H1 (cell line): ENCODE measurements at regions not wholly inside any gene's neighbourhood (a gene's known extent, or its start where the extent isn't known, plus 50 kb on each side); places are given as distances from the start of the nearest gene placed in this dataset.

Experiments
- CREB1 ChIP-seq: IDR thresholded peaks from 2 replicates; pipeline ENCODE4 v1.6.1; 2012; ENCODE audit warnings: inconsistent platforms
- EZH2 ChIP-seq: fragments of 200-600 bp; sonication (generic); IDR thresholded peaks from 2 replicates; pipeline ENCODE4 v1.7.1; 2012; ENCODE audit warnings: low read depth, mild to moderate bottlenecking, moderate library complexity, low read length, inconsistent platforms; ENCODE audit not compliant: severe bottlenecking
- SAP30 ChIP-seq: fragments of 300-600 bp; sonication (generic); IDR thresholded peaks from 2 replicates; pipeline ENCODE4 v1.7.1; 2012; ENCODE audit warnings: low read length, moderate library complexity, mild to moderate bottlenecking, inconsistent platforms; ENCODE audit not compliant: insufficient read depth, insufficient replicate concordance
- SIRT6 ChIP-seq: IDR thresholded peaks from one replicate; pipeline ENCODE4 v1.7.1; 2012; ENCODE audit warnings: low read length, inconsistent platforms
- SUZ12 ChIP-seq: fragments of 200-600 bp; sonication (generic); IDR thresholded peaks from 2 replicates; pipeline ENCODE4 v1.6.1; 2012; ENCODE audit warnings: mild to moderate bottlenecking, inconsistent platforms, low read length, moderate library complexity, mixed read lengths
- TAF7 ChIP-seq: optimal IDR thresholded peaks from 2 replicates; pipeline ENCODE3; 2011; ENCODE audit warnings: low read depth, mild to moderate bottlenecking, inconsistent platforms, low read length, moderate library complexity, borderline replicate concordance
- TF ChIP-seq, protein P1 (sequence below), 3 experiments: IDR thresholded peaks; 1 replicate in 2 of 3; 2 replicates in 1 of 3; pipeline versions ENCODE4 v1.5.1 to v1.6.1; 2011; ENCODE audit warnings: low read length in 3 of 3, mild to moderate bottlenecking in 3 of 3, inconsistent platforms in 2 of 3, low read depth in 1 of 3, moderate library complexity in 1 of 3; ENCODE audit not compliant: insufficient read depth in 1 of 3; ENCODE audit errors: control extremely low read depth in 1 of 3

DNA sequence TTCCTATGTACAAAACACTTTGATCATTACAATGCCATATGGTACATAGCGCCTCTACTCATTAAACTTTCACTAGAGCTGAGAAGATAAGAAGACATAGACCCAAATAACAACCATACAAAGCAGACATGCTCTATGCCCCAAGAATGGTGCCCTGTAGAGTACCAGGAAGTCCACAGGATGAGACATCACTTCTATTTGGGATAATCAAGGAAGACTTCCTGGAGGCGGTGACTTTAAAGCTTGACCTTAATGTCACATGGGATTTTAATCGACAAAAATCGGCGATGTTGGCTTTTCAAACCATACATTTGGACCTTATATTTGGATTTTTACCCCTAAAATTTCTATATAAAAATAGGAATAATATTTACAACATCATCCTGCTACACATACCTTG is 224.3 kb upstream of the MAP3K1 start (continued):
- TF ChIP-seq, protein P1, sequence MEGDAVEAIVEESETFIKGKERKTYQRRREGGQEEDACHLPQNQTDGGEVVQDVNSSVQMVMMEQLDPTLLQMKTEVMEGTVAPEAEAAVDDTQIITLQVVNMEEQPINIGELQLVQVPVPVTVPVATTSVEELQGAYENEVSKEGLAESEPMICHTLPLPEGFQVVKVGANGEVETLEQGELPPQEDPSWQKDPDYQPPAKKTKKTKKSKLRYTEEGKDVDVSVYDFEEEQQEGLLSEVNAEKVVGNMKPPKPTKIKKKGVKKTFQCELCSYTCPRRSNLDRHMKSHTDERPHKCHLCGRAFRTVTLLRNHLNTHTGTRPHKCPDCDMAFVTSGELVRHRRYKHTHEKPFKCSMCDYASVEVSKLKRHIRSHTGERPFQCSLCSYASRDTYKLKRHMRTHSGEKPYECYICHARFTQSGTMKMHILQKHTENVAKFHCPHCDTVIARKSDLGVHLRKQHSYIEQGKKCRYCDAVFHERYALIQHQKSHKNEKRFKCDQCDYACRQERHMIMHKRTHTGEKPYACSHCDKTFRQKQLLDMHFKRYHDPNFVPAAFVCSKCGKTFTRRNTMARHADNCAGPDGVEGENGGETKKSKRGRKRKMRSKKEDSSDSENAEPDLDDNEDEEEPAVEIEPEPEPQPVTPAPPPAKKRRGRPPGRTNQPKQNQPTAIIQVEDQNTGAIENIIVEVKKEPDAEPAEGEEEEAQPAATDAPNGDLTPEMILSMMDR (IDR thresholded peaks at IDR 0.05; ENCODE audit: control extremely low read depth in 1 of 3, insufficient read depth in 1 of 3, low read depth in 1 of 3, low read length in 3 of 3): no peak
- no peak for TF ChIP-seq SIRT6
- TF ChIP-seq TAF7: no peak
- no peak for TF ChIP-seq SUZ12
- TF ChIP-seq SAP30: no peak
- TF ChIP-seq CREB1: no peak
- TF ChIP-seq EZH2: no peak
